NCI-H748 treated with DMSO at 0.1 percent for 48 hours (cell line): ENCODE measurements at regions not wholly inside any gene's neighbourhood (a gene's known extent, or its start where the extent isn't known, plus 50 kb on each side); places are given as distances from the start of the nearest gene placed in this dataset.

Experiments
- DNase-seq: peaks from one replicate; lab custom pipeline; 2025; lab: John Stamatoyannopoulos, UW

- no peak for DNase-seq
These were observed 107.7 kb downstream of the LBH start for GRCh38 chr2:30339071-30339470.

DNA sequence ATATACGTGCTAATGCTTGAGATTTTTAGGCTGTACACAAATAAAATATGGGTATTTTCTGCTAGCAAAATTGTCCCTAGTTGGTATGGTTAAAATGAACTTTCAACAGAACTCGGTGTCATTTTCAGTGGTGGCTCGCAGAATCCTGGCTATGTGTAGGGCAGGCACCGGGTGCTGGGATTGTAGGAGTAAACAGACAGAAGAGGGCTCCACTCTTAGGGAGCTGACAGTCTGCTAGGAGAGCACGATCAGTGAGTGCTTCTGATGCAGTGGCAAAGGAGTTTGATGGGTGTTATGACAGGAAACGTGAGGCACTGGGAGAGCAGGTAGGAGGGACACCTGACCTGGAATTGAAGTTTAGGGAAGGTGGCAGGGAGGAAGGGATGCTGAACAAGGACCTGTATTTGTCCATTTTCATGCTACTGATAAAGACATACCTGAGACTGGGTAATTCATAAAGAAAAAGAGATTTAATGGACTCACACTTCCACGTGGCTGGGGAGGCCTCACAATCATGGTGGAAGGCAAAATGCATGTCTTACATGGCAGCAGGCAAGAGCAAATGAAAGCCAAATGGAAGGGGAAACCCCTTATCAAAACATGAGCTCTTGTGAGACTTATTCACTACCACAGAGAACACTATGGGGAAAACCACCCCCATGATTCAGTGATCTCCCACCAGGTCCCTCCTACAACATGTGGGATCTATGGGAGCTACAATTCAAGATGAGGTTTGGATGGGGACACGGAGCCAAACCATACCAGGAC is 105.4 kb upstream of the LCLAT1 start:
- DNase-seq = no peak

GRCh38 chr2:30346471-30347169 is 100.4 kb upstream of the LCLAT1 start:
- no peak for DNase-seq

DNA sequence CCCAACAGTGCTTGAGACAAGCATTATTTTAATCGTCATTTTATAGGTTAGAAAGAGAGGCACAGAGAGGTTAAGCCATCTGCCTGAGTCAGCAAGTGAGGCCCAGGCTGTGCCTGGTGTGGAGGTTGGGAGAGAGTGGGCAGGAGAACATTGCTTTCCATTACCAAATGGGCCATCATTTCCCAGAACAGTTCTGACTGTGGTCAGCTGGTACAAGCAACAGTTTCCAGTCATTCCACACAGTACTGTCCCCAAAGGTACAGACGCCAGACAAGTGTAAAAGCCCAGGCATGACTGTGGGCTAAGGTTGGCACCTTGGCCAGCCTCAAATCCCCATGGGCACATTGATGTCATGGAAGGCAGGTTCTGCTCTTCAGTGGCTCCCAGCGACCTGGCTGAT is 98.2 kb upstream of the LCLAT1 start:
- no peak for DNase-seq

DNA sequence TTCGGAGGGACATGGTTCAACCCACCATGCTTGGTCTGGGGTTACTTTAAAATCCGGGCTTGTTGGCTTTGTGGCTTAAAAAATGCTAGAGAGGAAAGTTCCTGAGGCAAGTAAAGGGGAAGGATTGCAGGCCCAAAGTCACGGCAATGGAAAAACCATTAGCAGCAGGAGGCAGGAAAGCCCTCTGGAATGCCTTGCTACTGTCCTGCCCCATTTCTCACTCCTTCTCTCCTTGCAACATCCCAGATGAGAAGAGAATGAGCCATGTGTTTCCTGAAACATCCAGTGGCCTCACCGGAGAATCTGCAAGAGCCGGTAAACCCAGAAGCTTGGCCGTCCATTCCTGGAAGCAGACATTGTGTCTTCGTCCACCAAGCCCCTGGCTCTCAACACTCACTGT is 97.4 kb upstream of the LCLAT1 start:
- no peak for DNase-seq

- no peak for DNase-seq
These were observed 95.9 kb upstream of the LCLAT1 start for GRCh38 chr2:30351116-30351515.

DNA sequence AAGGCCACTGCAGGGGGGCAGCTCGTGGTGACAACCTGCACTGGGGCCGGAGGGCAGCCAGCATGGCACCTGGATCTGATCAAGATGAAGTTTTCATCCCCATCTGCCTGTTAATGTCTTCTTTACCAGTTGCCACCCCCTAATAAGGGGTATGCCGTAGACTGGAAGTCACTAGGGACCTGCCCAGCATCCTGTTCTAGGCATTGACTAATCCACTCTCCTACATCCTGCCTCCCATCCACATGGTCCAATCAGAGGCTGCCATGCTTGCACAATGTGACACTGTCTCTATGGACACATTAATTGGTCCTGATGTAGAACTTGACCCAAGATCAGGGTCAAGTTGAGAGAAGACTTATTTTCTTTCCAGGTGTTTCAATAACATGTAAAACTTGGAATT is 95.1 kb upstream of the LCLAT1 start:
- no peak for DNase-seq

- no peak for DNase-seq
These were observed 92.9 kb upstream of the LCLAT1 start for GRCh38 chr2:30354150-30354549.

DNA sequence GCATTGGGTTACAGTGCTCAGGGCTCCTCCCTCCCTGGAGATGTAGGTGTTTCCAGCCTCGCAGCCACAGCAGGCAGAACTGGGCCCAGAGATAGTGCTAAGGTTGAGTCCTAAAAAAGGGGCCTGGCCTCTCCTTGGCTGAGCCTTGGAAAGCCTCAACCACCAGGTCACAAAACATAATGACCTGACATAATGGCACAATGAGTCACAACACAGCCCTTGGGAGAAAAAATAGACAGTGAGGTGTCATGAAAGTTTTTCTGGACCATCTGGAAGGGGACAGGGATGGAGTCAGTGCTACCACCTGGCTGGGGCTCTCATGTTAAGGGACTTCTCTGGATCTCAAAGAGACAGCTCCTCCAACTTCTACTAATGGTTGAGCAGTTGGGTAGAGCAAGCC is 92.4 kb upstream of the LCLAT1 start:
- no peak for DNase-seq

- DNase-seq = no peak
These were observed 91.7 kb upstream of the LCLAT1 start for GRCh38 chr2:30355306-30355705.

DNA sequence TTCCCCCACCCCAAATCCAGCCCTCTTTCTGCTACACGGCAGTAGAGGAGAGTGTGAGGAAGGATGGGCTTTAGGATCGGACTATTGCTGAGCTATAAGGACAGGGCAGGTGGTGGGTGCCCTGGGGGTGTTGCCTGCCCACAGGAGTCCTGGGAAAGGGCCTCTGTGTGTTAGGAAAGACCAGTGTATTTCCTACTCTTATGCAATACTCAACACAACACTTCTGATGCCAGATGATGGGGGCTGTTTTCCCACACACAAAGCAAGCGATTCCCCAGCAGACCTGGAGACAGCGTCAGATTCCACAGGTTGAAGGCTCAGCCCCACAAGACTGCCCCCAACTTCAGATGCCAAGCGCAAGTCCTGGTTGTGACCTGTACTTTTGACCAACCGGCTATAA is 91.0 kb upstream of the LCLAT1 start:
- no peak for DNase-seq

DNA sequence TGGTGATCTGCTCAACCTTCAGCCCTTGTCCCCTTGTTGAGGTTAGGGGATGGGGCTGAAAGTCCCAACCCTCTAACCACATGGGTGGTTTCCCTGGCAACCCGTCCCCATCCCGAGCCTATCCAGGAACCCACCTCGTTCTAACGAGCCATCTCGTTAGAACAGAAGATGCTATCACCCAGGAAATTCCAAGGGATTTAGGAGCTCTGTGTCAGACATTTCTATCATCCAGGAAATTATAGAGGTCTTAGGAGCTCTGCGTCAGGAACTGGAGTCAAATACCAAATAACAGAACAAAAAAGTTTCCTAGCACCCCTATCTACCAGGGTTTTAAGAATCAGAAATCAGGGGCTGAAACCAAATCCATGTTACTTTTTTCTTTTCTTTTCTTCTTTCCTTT is 90.3 kb upstream of the LCLAT1 start:
- no peak for DNase-seq

DNA sequence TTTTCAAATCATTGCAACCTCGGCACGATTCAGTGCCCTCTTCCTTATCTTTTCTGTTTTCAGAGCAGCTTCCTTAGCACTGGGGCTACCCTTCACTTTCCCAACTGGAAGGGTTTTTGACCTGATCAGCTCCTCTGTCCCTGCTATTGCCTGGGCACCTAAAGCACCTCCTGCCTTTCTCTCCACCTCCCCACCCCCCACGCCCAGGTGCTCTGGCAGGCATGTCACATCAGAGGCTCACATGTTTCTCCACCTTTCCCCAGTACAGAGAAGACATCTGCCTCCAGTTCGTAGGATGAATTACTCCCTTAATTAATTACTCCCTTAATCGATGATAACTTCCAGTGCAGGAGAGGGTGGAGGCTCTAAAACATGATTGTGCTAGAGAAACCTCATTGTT is 88.7 kb upstream of the LCLAT1 start:
- DNase-seq = no peak

DNA sequence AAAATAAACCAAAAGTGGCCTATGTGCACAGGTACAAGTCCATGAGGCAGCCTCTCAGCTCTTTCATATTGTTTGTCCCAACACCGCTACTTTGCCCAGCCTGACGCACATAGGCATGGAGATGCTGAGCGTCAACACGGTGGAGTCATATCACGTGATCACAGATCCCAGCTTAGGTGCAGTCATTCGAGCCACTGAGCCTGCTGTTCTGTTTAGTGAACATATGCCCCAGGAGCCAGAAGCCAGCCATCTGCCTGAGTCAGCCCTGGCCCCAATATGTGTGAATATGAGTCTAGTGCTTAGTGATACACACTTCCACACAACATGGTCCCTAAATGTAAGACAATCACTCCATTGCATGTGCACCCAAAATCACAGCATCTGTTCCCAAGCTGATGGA is 88.2 kb upstream of the LCLAT1 start:
- no peak for DNase-seq

DNA sequence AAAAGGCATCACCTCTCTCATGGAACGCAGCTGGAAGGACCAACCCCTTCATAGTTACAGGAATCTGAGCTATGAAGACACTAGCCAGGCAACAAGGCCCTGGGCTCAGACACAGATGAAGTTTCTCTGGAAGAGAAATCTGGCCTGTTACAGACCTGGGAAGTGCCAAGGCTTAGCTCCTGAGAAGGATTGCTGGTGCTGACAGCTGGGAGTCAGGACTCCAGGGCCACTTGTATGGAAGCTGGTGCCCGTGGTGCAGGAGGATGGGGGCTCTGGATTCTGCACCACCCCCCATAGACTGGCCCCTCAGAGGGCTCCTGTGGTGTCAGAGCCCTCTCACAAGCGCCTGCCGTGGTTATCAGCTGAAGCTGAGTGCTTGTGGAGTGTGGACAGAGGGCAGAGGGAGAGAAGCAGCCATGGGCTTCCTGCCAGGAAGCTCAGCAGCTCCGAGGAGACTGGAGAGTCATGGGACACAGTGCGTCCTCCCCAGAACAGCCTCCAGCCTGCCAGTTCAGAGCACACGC is 87.3 kb upstream of the LCLAT1 start:
- DNase-seq = no peak

DNA sequence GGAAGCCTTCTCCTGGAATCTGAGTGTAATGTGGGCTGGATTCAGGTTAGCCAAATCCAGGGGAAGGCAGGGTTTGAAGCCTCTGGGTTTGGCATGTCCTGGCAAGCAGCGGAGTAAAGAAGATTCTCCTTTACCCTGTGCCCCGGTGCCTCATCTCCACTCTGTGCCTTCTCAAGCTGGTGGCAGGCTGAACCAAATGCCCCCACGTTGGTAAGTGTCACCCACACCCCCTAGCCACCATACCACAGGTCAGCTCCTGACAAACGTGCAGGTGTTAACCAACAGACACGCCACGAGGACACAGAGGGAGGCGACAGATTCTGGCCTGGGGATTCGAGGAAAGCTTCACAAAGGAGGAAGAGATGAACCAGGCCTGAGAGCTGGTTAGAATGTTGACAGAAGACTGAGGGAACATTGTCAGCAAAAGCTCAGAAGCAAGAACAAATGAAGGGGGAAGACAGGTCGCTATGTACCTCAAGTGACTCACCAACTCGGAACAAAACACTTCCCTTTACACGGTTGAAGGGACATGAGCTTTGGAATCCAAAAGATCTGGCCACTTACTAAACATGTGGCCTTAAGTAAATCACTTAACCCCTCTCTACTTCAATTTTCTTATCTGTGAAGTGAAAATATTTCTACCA is 85.2 kb upstream of the LCLAT1 start:
- DNase-seq = no peak

DNA sequence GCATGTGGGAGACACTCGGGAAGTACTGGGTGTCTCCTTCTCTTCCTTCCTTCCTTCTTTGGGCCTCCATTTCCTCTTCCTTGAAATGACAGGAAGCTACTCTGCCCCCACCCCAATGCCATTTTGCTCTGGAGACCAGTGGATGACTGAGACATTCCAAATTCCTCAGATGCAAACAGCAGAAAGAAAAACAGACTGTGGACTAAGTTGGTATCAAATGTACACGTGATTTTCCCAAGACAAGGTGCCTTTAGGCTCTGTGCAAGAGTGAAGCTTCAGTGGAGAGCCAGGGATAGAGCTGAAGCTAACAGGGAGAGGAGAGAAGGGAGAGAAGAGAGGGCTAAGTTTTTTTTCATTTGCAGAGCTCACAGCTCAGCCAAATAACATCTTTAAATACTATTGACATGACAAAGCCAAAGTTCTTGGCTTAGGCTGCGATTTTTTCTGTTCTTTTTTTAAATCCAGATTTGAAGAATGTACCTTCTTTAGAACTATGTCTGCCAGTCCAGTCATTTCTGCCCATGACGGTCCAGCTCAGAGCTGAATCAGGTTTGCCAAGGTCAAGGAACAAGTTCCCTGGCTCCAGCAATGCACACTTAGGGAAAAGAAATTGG is 84.5 kb upstream of the LCLAT1 start:
- no peak for DNase-seq

DNA sequence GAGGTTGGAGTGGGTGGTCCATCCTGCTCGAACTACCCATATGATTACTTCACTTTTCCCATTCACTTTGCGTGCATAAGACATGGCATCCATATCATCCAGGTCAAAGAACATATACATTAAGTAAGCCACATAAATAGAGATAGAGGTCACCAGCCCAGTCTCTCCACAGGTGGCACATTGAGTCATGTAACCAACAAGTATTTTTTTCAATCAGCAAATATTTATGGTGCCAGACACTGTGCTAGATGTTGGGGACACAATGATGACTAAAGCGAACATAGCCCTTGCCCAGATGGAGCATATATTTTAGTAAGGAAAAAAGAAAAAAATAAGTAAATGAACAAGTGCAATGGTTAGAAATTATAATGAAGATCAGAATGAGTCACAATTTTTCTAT is 83.6 kb upstream of the LCLAT1 start:
- no peak for DNase-seq

DNA sequence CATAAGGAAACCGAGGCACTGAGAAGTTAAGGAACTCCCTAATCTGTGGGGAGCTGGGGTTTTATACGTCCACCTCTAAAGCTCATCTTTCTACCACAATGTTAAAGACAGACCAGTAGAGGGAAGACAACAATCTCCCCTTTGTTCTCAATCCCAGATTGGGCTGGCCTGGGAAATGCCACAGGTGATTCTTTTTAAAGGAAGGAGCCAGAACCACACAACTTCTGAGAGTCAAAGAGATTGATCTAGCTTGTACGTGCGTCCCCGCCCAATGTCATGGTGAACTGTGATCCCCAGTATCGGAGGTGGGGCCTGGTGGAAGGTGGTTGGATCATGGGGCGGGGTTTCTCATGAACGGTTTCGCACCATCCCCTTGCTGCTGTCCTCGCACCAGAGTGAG is 81.8 kb upstream of the LCLAT1 start:
- DNase-seq = no peak

DNA sequence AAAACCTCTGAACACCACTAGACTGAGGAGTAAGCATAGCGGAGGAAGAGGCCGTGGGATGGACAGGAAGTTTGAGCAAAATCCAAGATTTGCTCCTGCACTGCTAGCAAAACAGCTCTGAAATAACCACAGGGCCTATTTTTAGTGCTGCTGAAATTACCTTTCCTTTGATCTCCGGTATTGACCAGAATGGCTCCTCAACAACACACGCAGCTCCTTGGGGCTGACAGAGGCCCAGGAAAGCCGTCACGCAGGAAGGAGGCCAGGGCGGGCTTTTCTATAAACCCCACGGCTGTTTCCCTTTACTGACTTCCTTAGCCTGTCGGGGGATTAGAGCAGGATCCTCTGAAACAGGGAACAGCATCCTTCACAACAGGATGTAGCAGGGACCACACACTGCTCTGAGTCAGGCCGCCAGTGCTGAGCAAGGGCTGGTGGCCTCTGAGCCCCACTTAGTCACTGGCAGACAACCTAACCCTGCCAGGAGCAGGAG is 80.8 kb upstream of the LCLAT1 start:
- DNase-seq = no peak

DNA sequence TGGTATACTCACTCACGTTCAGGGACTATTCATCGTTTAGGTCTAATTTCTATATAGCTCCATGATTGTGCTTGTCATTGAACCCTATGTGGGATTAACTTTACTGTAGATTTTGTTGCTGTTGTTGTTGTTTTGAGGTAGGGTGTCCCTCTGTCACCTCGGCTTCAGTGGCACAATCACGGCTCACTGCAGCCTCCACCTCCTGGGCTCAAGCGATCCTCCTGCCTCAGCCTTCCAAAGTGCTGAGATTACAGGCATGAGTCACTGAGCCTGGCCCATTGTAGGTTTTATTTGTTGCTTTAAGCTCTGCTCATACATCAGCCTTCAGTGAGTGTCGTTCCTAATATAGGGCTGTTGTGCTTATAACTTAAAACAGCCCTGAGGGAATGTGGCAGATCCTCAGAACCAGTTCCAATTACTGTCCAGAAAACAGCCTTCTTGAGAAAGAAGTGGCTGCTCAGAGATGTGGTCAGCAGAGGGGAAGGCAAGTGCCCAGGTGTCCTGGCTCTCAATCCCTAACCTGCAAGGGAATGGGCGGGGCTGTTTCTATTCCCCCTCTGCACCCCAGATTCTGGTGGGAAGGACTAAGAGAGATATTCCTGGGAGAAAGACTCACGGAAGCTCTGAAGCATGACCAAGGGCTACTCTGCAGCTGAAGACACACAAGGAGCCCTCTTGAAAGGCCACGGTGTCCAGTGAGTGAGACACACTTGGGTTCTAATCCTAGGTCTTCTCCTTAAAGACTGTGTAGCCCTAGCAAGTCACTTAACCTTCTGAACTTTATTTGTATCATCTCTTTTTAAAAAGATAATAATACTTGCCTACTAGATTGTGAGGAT is 79.6 kb upstream of the LCLAT1 start:
- DNase-seq = no peak

GRCh38 chr2:30368258-30368657 is 78.8 kb upstream of the LCLAT1 start:
- DNase-seq = no peak
